ENCODE measurements at regions not wholly inside any gene's neighbourhood (a gene's known extent, or its start where the extent isn't known, plus 50 kb on each side); places are given as distances from the start of the nearest gene placed in this dataset.

- H3K36me3 Mint-ChIP-seq (ENCODE audit: insufficient read depth) = no peaks in the 10 kb centered on the region
- no peak overlapping the region for H3K27ac Mint-ChIP-seq
- no peak overlapping the region for H3K4me3 Mint-ChIP-seq (ENCODE audit: low read depth)
- H3K9me3 Mint-ChIP-seq (ENCODE audit: low read depth) = peaks cover 22% of the 10 kb centered on the region
- no peaks in the 10 kb centered on the region for H3K27me3 Mint-ChIP-seq
- no peak for DNase-seq (ENCODE audit: low spot score, unreplicated experiment)
- no peaks in the 10 kb centered on the region for H3K4me1 Mint-ChIP-seq (ENCODE audit: low read depth)
- no peak for TF ChIP-seq CTCF (IDR thresholded peaks at IDR 0.05; ENCODE audit: unreplicated experiment)
These were observed 153.2 kb upstream of the THBS2 start for GRCh38 chr6:169406804-169407203.

GRCh38 chr6:169406034-169406433 is 152.4 kb upstream of the THBS2 start:
- H3K36me3 Mint-ChIP-seq (ENCODE audit: insufficient read depth) = no peaks in the 10 kb centered on the region
- H3K4me3 Mint-ChIP-seq (ENCODE audit: low read depth) = no peak overlapping the region
- no peak overlapping the region for H3K27ac Mint-ChIP-seq
- DNase-seq (ENCODE audit: low spot score, unreplicated experiment) = no peak
- H3K27me3 Mint-ChIP-seq = no peaks in the 10 kb centered on the region
- no peak for TF ChIP-seq CTCF (IDR thresholded peaks at IDR 0.05; ENCODE audit: unreplicated experiment)
- H3K4me1 Mint-ChIP-seq (ENCODE audit: low read depth) = no peaks in the 10 kb centered on the region
- H3K9me3 Mint-ChIP-seq (ENCODE audit: low read depth) = peaks cover 22% of the 10 kb centered on the region

- Mint-ChIP-seq H3K9me3 (ENCODE audit: low read depth) (peaks cover 12% of the 10 kb centered on the region), H3K4me1 (ENCODE audit: low read depth) (no peaks in the 10 kb centered on the region), H3K36me3 (ENCODE audit: insufficient read depth) (no peaks in the 10 kb centered on the region), H3K27ac (no peak overlapping the region), H3K27me3 (no peaks in the 10 kb centered on the region), H3K4me3 (ENCODE audit: low read depth) (no peak overlapping the region)
- no peak for TF ChIP-seq CTCF (IDR thresholded peaks at IDR 0.05; ENCODE audit: unreplicated experiment)
- DNase-seq (ENCODE audit: low spot score, unreplicated experiment) = no peak
These were observed 151.2 kb upstream of the THBS2 start for GRCh38 chr6:169404828-169405227.

GRCh38 chr6:169398342-169399105 is 144.9 kb upstream of the THBS2 start:
- H3K4me1 Mint-ChIP-seq (ENCODE audit: low read depth) = no peaks in the 10 kb centered on the region
- no peak overlapping the region for H3K27ac Mint-ChIP-seq
- H3K36me3 Mint-ChIP-seq (ENCODE audit: insufficient read depth) = no peaks in the 10 kb centered on the region
- peaks cover 11% of the 10 kb centered on the region for H3K27me3 Mint-ChIP-seq
- no peak for TF ChIP-seq CTCF (IDR thresholded peaks at IDR 0.05; ENCODE audit: unreplicated experiment)
- no peaks in the 10 kb centered on the region for H3K9me3 Mint-ChIP-seq (ENCODE audit: low read depth)
- DNase-seq (ENCODE audit: low spot score, unreplicated experiment) = no peak
- no peak overlapping the region for H3K4me3 Mint-ChIP-seq (ENCODE audit: low read depth)

GRCh38 chr6:169397684-169398083 is 144.0 kb upstream of the THBS2 start:
- H3K36me3 Mint-ChIP-seq (ENCODE audit: insufficient read depth) = no peaks in the 10 kb centered on the region
- no peak for DNase-seq (ENCODE audit: low spot score, unreplicated experiment)
- no peak overlapping the region for H3K27ac Mint-ChIP-seq
- H3K9me3 Mint-ChIP-seq (ENCODE audit: low read depth) = no peaks in the 10 kb centered on the region
- no peak for TF ChIP-seq CTCF (IDR thresholded peaks at IDR 0.05; ENCODE audit: unreplicated experiment)
- H3K4me3 Mint-ChIP-seq (ENCODE audit: low read depth) = no peak overlapping the region
- H3K27me3 Mint-ChIP-seq = peaks cover 11% of the 10 kb centered on the region
- no peaks in the 10 kb centered on the region for H3K4me1 Mint-ChIP-seq (ENCODE audit: low read depth)
